RWPE2 (cell line): ENCODE measurements at regions not wholly inside any gene's neighbourhood (a gene's known extent, or its start where the extent isn't known, plus 50 kb on each side); places are given as distances from the start of the nearest gene placed in this dataset.

ENCODE experiments used
- ATAC-seq: fragments of 200-7000 bp; cut with Tn5 transposase; 3 replicates; pipeline ENCODE4 v1.9.1; 2021; ENCODE audit warnings: low read depth
- DNase-seq: peaks from one replicate; pipeline ENCODE4 v3.0.0-alpha.2; 2020; ENCODE audit warnings: low spot score
- H3K27ac ChIP-seq: fragments of 450-650 bp; 2 replicates; pipeline ENCODE4 v1.5.1; 2017; ENCODE audit warnings: mild to moderate bottlenecking; ENCODE audit not compliant: poor library complexity, severe bottlenecking
- H3K27me3 ChIP-seq: fragments of 250-450 bp; sonication (Bioruptor Pico); 2 replicates; pipeline ENCODE4 v1.5.1; 2021; ENCODE audit warnings: mild to moderate bottlenecking, moderate library complexity; ENCODE audit not compliant: insufficient read depth, poor library complexity, severe bottlenecking
- H3K36me3 ChIP-seq: fragments of 250-450 bp; sonication (Bioruptor Pico); 2 replicates; pipeline ENCODE4 v1.5.1; 2020; ENCODE audit warnings: low read depth, mild to moderate bottlenecking, moderate library complexity
- H3K4me1 ChIP-seq: fragments of 250-450 bp; sonication (Bioruptor Pico); 2 replicates; pipeline ENCODE4 v1.5.1; 2021; ENCODE audit warnings: mild to moderate bottlenecking, moderate library complexity; ENCODE audit not compliant: insufficient read depth, poor library complexity, severe bottlenecking
- H3K4me3 ChIP-seq: fragments of 250-450 bp; sonication (Bioruptor Pico); 2 replicates; pipeline ENCODE4 v1.5.1; 2021; ENCODE audit warnings: mild to moderate bottlenecking, moderate library complexity; ENCODE audit not compliant: severe bottlenecking
- H3K9me3 ChIP-seq: fragments of 250-450 bp; sonication (Bioruptor Pico); 2 replicates; pipeline ENCODE4 v1.5.1; 2021; ENCODE audit warnings: mild to moderate bottlenecking, moderate library complexity; ENCODE audit not compliant: severe bottlenecking
- TF ChIP-seq, protein P1 (sequence below): fragments of 450-650 bp; IDR thresholded peaks from one replicate; pipeline ENCODE4 v1.5.1; 2017; ENCODE audit warnings: mild to moderate bottlenecking, moderate library complexity; ENCODE audit not compliant: poor library complexity, severe bottlenecking

DNA sequence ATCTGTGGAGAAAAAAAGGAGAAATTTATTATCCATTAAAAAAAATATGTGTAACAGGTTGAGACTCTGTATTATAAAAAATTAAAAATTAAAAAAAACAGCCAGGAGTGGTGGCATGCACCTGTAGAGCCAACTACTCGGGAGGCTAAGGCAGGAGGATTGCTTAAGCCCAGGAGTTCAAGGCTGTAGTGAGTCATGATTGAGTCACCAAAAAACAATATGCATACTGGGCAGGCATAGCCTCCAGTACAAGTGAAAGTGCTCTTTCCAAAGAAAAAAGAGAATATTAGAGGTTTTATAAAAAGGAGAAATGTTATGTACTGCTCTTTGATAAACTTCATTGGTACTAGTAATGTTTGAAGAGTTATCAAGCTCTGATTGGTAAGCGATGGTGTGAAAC, 647.1 kb upstream of the ZWINT start:
- Histone ChIP-seq H3K4me1 (no peaks in the 10 kb centered on the region), H3K4me3 (no peak overlapping the region), H3K27ac (no peak overlapping the region), H3K36me3 (no peaks in the 10 kb centered on the region), H3K27me3 (no peaks in the 10 kb centered on the region), H3K9me3 (no peaks in the 10 kb centered on the region)
- ATAC-seq = no peak
- TF ChIP-seq, protein P1, sequence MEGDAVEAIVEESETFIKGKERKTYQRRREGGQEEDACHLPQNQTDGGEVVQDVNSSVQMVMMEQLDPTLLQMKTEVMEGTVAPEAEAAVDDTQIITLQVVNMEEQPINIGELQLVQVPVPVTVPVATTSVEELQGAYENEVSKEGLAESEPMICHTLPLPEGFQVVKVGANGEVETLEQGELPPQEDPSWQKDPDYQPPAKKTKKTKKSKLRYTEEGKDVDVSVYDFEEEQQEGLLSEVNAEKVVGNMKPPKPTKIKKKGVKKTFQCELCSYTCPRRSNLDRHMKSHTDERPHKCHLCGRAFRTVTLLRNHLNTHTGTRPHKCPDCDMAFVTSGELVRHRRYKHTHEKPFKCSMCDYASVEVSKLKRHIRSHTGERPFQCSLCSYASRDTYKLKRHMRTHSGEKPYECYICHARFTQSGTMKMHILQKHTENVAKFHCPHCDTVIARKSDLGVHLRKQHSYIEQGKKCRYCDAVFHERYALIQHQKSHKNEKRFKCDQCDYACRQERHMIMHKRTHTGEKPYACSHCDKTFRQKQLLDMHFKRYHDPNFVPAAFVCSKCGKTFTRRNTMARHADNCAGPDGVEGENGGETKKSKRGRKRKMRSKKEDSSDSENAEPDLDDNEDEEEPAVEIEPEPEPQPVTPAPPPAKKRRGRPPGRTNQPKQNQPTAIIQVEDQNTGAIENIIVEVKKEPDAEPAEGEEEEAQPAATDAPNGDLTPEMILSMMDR = no peak
- DNase-seq = no peak

DNA sequence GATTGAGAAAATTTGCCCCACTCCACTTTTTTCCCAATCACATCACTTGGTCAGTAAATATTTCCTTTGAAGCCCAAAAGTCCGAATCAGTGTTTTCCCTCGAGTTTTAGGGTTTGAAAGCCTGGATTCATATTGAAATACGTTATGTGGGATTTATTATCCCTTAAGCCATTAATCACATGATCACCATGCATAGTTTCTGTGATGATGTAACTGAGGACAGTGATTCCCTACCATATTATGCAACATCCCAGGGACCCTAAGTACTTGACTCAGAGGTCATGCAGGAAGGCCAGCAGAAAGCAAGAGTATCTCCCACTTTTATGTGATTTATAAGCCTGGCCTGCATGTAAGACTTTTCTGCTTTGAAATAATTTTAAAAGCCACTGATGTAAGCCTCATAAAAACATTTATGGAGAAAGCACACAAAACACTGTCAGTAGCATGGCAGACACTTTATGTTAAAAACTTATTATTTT, 630.6 kb upstream of the ZWINT start:
- no peak for ATAC-seq

DNA sequence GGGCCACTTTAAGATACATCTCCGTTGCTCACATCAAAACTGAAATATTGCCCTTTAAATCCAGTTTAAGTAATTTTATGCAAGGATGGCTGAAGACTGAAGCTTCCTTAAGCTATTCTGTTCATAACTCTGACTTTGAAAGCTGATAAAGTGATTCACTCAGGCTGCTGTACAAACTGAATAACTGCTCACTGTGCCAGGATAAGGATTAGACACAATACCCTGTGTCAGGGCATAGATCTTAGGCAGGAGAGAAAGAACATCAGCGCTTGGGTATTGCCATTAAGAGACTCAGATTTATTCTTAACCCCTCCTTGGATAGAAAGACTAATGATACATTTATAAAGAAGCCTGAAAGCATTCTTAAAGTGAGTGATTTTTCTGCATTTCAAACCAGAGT, 614.5 kb upstream of the ZWINT start:
- DNase-seq (no peak), ATAC-seq (no peak)
- Histone ChIP-seq H3K27ac (no peak overlapping the region), H3K4me3 (no peak overlapping the region), H3K4me1 (no peaks in the 10 kb centered on the region), H3K27me3 (no peaks in the 10 kb centered on the region), H3K9me3 (no peaks in the 10 kb centered on the region), H3K36me3 (no peaks in the 10 kb centered on the region)
- TF ChIP-seq, protein P1 = no peak

More for the DNA sequence above, 630.6 kb upstream of the ZWINT start:
- TF ChIP-seq, protein P1 = no peak
- H3K36me3 ChIP-seq = no peaks in the 10 kb centered on the region
- no peaks in the 10 kb centered on the region for H3K27me3 ChIP-seq
- no peaks in the 10 kb centered on the region for H3K9me3 ChIP-seq
- no peak overlapping the region for H3K4me3 ChIP-seq
- DNase-seq = no peak
- no peak overlapping the region for H3K27ac ChIP-seq
- no peaks in the 10 kb centered on the region for H3K4me1 ChIP-seq

DNA sequence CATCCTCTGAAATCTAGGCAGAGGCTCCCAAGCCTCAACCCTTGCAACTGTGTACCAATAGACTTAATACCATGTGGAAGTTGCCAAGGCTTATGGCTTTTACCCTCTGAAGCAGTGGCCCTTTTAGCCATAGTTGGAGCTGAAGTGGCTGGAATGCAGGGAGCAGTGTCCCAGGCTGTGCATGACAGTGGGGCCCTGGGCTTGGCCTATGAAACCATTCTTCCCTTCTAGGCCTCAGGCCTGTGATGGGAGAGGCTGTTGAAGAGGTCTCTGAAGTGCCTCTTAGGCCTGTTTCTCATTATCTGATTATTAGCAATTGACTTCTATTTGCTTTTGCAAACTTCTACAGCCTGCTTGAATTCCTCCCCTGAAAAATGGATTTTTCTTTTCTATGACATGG, 612.7 kb upstream of the ZWINT start:
- no peaks in the 10 kb centered on the region for H3K36me3 ChIP-seq
- H3K4me1 ChIP-seq = no peaks in the 10 kb centered on the region
- H3K27me3 ChIP-seq = no peaks in the 10 kb centered on the region
- no peak for DNase-seq
- TF ChIP-seq, protein P1 = no peak
- ATAC-seq = no peak
- H3K27ac ChIP-seq = no peak overlapping the region
- H3K4me3 ChIP-seq = no peak overlapping the region
- no peaks in the 10 kb centered on the region for H3K9me3 ChIP-seq

DNA sequence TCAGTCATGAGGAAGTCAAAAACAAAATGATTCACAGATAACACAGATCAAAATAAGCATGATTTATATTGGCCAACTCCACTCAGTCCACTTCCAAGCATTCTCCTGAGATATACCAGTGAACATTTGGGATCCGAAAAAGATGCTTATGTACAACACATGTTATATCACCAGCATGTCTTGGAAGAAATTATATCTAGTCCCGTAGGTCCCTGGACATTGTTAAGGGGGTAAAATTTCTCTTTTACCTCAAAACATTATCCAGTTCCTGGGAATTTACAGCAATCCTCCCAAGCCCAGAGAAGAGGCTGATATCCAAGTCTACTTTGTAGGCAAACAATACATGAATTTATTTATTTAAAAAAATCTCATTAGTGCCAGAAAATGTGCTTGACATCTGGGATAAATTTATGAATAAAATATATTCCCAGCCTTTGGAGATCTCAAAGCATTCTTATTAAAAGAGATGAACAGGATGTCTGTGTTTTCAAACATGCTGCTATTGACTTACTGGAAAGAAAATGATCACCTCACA, 582.2 kb upstream of the ZWINT start:
- Histone ChIP-seq H3K9me3 (no peaks in the 10 kb centered on the region), H3K36me3 (no peaks in the 10 kb centered on the region), H3K27ac (no peak overlapping the region), H3K27me3 (no peaks in the 10 kb centered on the region), H3K4me1 (no peaks in the 10 kb centered on the region), H3K4me3 (no peak overlapping the region)
- no peak for ATAC-seq
- no peak for DNase-seq
- TF ChIP-seq, protein P1 = no peak
